ENCODE measurements at regions not wholly inside any gene's neighbourhood (a gene's known extent, or its start where the extent isn't known, plus 50 kb on each side); places are given as distances from the start of the nearest gene placed in this dataset.
"Not testable (repeated sequence)": the region's sequence is repeated elsewhere in the genome, so short reads cannot be mapped to it uniquely, and the experiment has no call there.

GRCh38 chr12:3421191-3421978 is 69.6 kb upstream of the PRMT8 start:
- 57% methylated on average over 13 of the region's 13 CpGs for WGBS
- Histone ChIP-seq H3K36me3 (ENCODE audit: control insufficient read depth in 4 of 4, insufficient read depth in 3 of 4, low read depth in 1 of 4, low read length in 3 of 4) (no peaks in the 10 kb centered on the region), H3K4me3 (ENCODE audit: low read depth in 1 of 3, low read length in 3 of 3) (no peak overlapping the region), H3K27me3 (ENCODE audit: control insufficient read depth in 4 of 4, insufficient read depth in 4 of 4, low read length in 3 of 4) (peaks cover 0 to 7% (median 3%) of the 10 kb centered on the region in 4 donors), H3K4me1 (ENCODE audit: control insufficient read depth in 4 of 4, insufficient read depth in 4 of 4, low read length in 3 of 4) (no peaks in the 10 kb centered on the region), H3K9ac (ENCODE audit: low read depth in 1 of 2, low read length in 2 of 2) (no peak overlapping the region), H3K9me3 (ENCODE audit: control insufficient read depth in 4 of 4, low read length in 3 of 4) (no peaks in the 10 kb centered on the region), H3K27ac (ENCODE audit: low read depth in 1 of 2, low read length in 2 of 2) (no peak overlapping the region)
- no peak for DNase-seq (ENCODE audit: low spot score)
- TF ChIP-seq FOXA2 (IDR thresholded peaks at IDR 0.05) (no peak), EGR1 (IDR thresholded peaks at IDR 0.05; ENCODE audit: low read depth in 2 of 2) (no peak), CTCF (IDR thresholded peaks at IDR 0.05; ENCODE audit: low read depth, low read length, missing input control) (no peak), MAX (IDR thresholded peaks at IDR 0.05) (no peak), ATF3 (IDR thresholded peaks at IDR 0.05) (no peak), TAF1 (conservative IDR thresholded peaks at IDR 0.05) (no peak), HNF4G (IDR thresholded peaks at IDR 0.05) (no peak), REST (IDR thresholded peaks at IDR 0.05) (no peak), NR2F2 (IDR thresholded peaks at IDR 0.05) (no peak), RAD21 (IDR thresholded peaks at IDR 0.05) (no peak), SP1 (IDR thresholded peaks at IDR 0.05) (no peak), YY1 (IDR thresholded peaks at IDR 0.05) (no peak), GABPA (IDR thresholded peaks at IDR 0.05 in 1 of 2, conservative IDR thresholded peaks at IDR 0.05 in 1 of 2) (no peak), HNF4A (conservative IDR thresholded peaks at IDR 0.05) (no peak), RXRA (IDR thresholded peaks at IDR 0.05) (no peak), FOXA1 (IDR thresholded peaks at IDR 0.05) (no peak), JUND (IDR thresholded peaks at IDR 0.05) (no peak), ZBTB33 (IDR thresholded peaks at IDR 0.05) (no peak)

GRCh38 chr12:3424796-3425195 is 66.2 kb upstream of the PRMT8 start:
- not testable (repeated sequence) for DNase-seq (ENCODE audit: low spot score); H3K27ac ChIP-seq (ENCODE audit: low read depth in 1 of 2, low read length in 2 of 2); H3K9ac ChIP-seq (ENCODE audit: low read depth in 1 of 2, low read length in 2 of 2); H3K27me3 ChIP-seq (ENCODE audit: control insufficient read depth in 4 of 4, insufficient read depth in 4 of 4, low read length in 3 of 4); H3K4me3 ChIP-seq (ENCODE audit: low read depth in 1 of 3, low read length in 3 of 3); H3K36me3 ChIP-seq (ENCODE audit: control insufficient read depth in 4 of 4, insufficient read depth in 3 of 4, low read depth in 1 of 4, low read length in 3 of 4); H3K4me1 ChIP-seq (ENCODE audit: control insufficient read depth in 4 of 4, insufficient read depth in 4 of 4, low read length in 3 of 4); H3K9me3 ChIP-seq (ENCODE audit: control insufficient read depth in 4 of 4, low read length in 3 of 4)
- 79% methylated on average over 7 of the region's 7 CpGs for WGBS
